Esophagus muscularis mucosa (tissue), 4 donors: ENCODE measurements at regions not wholly inside any gene's neighbourhood (a gene's known extent, or its start where the extent isn't known, plus 50 kb on each side); places are given as distances from the start of the nearest gene placed in this dataset.

Source experiments
- DNase-seq: peaks from one replicate; pipeline ENCODE4 v3.0.0-alpha.2; 2017; ENCODE audit errors: extremely low spot score
- H3K27ac ChIP-seq, 4 donors: fragments of 200-600 bp; sonication (generic); replicated peaks in 1 of 4; 1 replicate in 3 of 4; 2 replicates in 1 of 4; pipeline ENCODE4 v1.5.1; 2016 to 2019; ENCODE audit warnings: mild to moderate bottlenecking in 1 of 4
- H3K27me3 ChIP-seq, 4 donors: fragments of 200-600 bp; sonication (generic); one replicate each; pipeline versions ENCODE4 v1.5.1 to v1.6.0; 2016 to 2019
- H3K36me3 ChIP-seq, 4 donors: fragments of 200-600 bp; sonication (generic); one replicate each; pipeline ENCODE4 v1.5.1; 2016 to 2019
- H3K4me1 ChIP-seq, 4 donors: fragments of 200-600 bp; sonication (generic); one replicate each; pipeline ENCODE4 v1.5.1; 2016 to 2019
- H3K4me3 ChIP-seq, 4 donors: fragments of 200-600 bp; sonication (generic); 1 replicate in 2 of 4; 2 replicates in 2 of 4; pipeline ENCODE4 v1.5.1; 2016 to 2019; ENCODE audit warnings: mild to moderate bottlenecking in 4 of 4, moderate library complexity in 1 of 4
- H3K9me3 ChIP-seq, 4 donors: fragments of 200-600 bp; sonication (generic); 1 replicate in 3 of 4; 2 replicates in 1 of 4; pipeline ENCODE4 v1.5.1; 2016 to 2019
- CTCF ChIP-seq, 3 experiments: fragments of 200-600 bp in 2 of 3; fragments of 450-650 bp in 1 of 3; sonication (generic) in 2 of 3; IDR thresholded peaks; one replicate each; pipeline ENCODE4 v1.5.1; 2017 to 2019; ENCODE audit warnings: antibody characterized with exemption in 3 of 3, mild to moderate bottlenecking in 2 of 3, moderate library complexity in 1 of 3
- EP300 ChIP-seq: sonication (generic); formaldehyde crosslinking; IDR thresholded peaks from one replicate; pipeline ENCODE4 v1.6.1; 2017; ENCODE audit warnings: antibody characterized with exemption
- POLR2A ChIP-seq: fragments of 450-650 bp; IDR thresholded peaks from one replicate; pipeline ENCODE4 v1.6.1; 2017; ENCODE audit warnings: antibody characterized with exemption, moderate library complexity, mild to moderate bottlenecking, low read depth
- POLR2AphosphoS5 ChIP-seq, 2 donors: sonication (generic); formaldehyde crosslinking; IDR thresholded peaks; one replicate each; pipeline ENCODE4 v1.6.1; 2017; ENCODE audit warnings: antibody characterized with exemption in 2 of 2
- WGBS: methylation state at CpG from one replicate; pipeline ENCODE4 v1.1.5; 2018; 5-methylcytosine and 5-hydroxymethylcytosine counted together
- intact Hi-C: fragments of 100-400 bp; cut with DNase I; formaldehyde crosslinking; loops from one replicate; pipeline ENCODE4 v1.15.1; 2023

DNA sequence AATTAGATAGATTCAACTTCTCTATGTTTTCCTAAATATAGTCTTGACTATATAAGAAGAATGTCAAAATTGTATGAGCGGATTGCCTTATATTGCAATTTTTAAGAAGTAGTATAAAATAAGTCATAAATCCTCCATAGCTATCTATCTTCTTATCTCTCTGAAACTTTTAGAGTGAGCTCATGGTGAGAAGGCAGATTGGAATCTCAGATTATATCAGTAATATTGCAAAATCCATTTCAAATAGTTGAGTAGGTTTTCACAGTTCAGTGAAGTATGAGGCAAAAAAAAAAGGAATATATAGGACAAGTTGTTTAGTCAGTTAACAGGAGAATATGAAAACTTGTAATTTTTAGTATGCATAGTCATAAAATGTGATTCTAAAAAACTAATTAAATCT is 156.4 kb downstream of the FAM174A start:
- H3K27me3 ChIP-seq: no peaks in the 10 kb centered on the region
- H3K36me3 ChIP-seq: no peaks in the 10 kb centered on the region
- H3K4me1 ChIP-seq: no peaks in the 10 kb centered on the region
- no peak overlapping the region for H3K27ac ChIP-seq
- intact Hi-C loops: no loop called here
- no peaks in the 10 kb centered on the region for H3K9me3 ChIP-seq
- DNase-seq: no peak
- WGBS: 98% methylated on average over 1 of the region's 1 CpG
- no peak for TF ChIP-seq POLR2AphosphoS5 (IDR thresholded peaks at IDR 0.05)
- no peak for TF ChIP-seq EP300
- TF ChIP-seq POLR2A: no peak
- TF ChIP-seq CTCF (IDR thresholded peaks at IDR 0.05): no peak
- no peak overlapping the region for H3K4me3 ChIP-seq

DNA sequence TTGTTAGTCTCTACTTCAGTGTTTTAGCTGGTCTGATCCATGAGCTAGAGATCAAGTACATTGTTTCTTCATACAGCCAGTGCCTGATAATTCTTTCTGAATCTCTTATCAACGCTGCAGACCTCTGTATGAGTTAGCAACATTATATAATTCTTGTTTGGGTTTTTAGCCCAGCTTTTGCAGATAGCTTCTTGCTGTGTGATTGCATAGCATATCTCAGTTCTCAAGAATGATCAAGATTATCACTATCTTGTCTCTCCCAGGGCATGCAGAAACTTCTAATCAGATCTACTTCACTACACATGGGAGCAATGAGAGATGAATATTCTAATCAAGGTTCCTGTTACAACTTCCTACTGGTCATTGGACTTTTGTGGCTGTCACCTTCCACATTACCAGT is 158.3 kb downstream of the FAM174A start:
- H3K4me1 ChIP-seq: no peaks in the 10 kb centered on the region
- H3K4me3 ChIP-seq: no peak overlapping the region
- H3K27ac ChIP-seq: no peak overlapping the region
- no peak for TF ChIP-seq EP300
- TF ChIP-seq POLR2AphosphoS5 (IDR thresholded peaks at IDR 0.05): no peak
- no peak for TF ChIP-seq CTCF (IDR thresholded peaks at IDR 0.05)
- no peak for TF ChIP-seq POLR2A
- intact Hi-C loops: no loop called here
- WGBS: 83% methylated on average over 1 of the region's 1 CpG
- H3K36me3 ChIP-seq: no peaks in the 10 kb centered on the region
- no peak for DNase-seq
- no peaks in the 10 kb centered on the region for H3K27me3 ChIP-seq
- no peaks in the 10 kb centered on the region for H3K9me3 ChIP-seq

DNA sequence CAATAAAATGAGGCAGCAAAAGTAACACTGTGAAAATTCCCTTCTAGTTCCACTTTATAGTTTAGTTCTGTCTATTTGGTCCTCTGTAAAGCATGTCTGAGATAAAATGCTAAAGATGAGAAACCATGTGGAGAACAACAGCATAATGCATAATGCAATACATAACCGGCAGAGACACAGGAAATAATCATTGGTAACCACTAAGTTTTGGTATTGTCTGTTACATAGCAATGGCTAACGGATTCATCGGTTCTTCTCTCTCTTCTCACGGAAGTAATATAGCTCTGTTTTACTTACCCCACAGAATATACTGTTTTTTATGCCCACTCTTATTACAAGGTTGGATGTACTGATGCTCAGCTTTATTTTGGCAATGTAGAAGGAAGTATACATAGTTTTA is 158.9 kb downstream of the FAM174A start:
- no peaks in the 10 kb centered on the region for H3K9me3 ChIP-seq
- H3K36me3 ChIP-seq: no peaks in the 10 kb centered on the region
- H3K4me3 ChIP-seq: no peak overlapping the region
- H3K4me1 ChIP-seq: no peaks in the 10 kb centered on the region
- H3K27me3 ChIP-seq: no peaks in the 10 kb centered on the region
- no peak overlapping the region for H3K27ac ChIP-seq
- TF ChIP-seq CTCF (IDR thresholded peaks at IDR 0.05) (no peak), POLR2A (no peak), POLR2AphosphoS5 (IDR thresholded peaks at IDR 0.05) (no peak), EP300 (no peak)
- intact Hi-C loops: no loop called here
- no peak for DNase-seq
- WGBS: 63% methylated on average over 4 of the region's 4 CpGs

DNA sequence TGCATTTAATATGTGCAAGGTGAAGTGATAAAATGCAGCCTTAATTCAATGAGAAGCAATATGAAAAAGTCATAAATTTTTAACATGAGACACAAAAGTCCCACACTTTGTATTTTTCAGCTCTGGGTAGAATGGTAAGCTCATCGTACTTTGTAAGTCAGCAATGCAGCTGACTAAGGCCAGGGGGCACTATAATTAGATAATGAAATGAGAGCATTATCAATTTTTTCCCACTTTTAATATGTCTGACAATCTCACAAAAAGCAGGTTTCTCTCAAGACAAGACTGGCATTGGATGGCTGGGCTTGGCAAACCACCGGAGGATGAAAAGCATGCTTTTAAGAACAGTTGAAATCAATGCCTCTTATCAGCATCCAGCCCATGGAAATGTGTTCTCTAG is 162.8 kb downstream of the FAM174A start:
- intact Hi-C loops: no loop called here
- WGBS: 77% methylated on average over 2 of the region's 2 CpGs
- H3K4me1 ChIP-seq: no peaks in the 10 kb centered on the region
- no peaks in the 10 kb centered on the region for H3K36me3 ChIP-seq
- TF ChIP-seq POLR2A (no peak), CTCF (IDR thresholded peaks at IDR 0.05) (peak in 1 of 3 experiments; percentile 13), POLR2AphosphoS5 (IDR thresholded peaks at IDR 0.05) (no peak)
- no peak for DNase-seq
- no peak overlapping the region for H3K4me3 ChIP-seq
- H3K27me3 ChIP-seq: peaks cover 0 to 4% (median 0%) of the 10 kb centered on the region in 4 donors
- H3K27ac ChIP-seq: no peak overlapping the region
- no peaks in the 10 kb centered on the region for H3K9me3 ChIP-seq

DNA sequence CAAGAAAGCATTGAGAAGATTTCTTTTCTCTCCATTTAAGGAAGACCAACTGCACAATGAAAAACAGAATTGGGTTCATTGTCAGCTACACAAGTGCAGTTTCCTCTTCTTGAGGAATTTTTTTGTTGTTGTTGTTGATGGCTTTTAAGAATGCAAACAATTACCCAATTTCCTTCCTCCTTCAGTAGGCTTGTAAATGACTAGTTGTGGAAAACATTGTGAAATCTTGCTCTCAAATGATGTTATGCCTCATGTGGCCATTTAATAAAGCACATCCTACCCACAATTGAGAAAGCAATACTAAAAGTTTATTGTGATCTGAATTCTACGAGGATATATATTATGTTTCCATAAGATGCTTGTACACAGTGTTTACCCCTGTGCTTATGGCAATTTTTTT is 171.6 kb downstream of the FAM174A start:
- no peak overlapping the region for H3K4me3 ChIP-seq
- DNase-seq: no peak
- intact Hi-C loops: no loop called here
- H3K27me3 ChIP-seq: no peaks in the 10 kb centered on the region
- no peaks in the 10 kb centered on the region for H3K9me3 ChIP-seq
- H3K4me1 ChIP-seq: no peaks in the 10 kb centered on the region
- H3K36me3 ChIP-seq: no peaks in the 10 kb centered on the region
- WGBS: 49% methylated on average over 1 of the region's 1 CpG
- no peak overlapping the region for H3K27ac ChIP-seq
- peak in 1 of 3 experiments; percentile 22 for TF ChIP-seq CTCF (IDR thresholded peaks at IDR 0.05)
- TF ChIP-seq POLR2A: no peak
